GM12878 (cell line): ENCODE measurements at regions not wholly inside any gene's neighbourhood (a gene's known extent, or its start where the extent isn't known, plus 50 kb on each side); places are given as distances from the start of the nearest gene placed in this dataset.

Source experiments
- ATAC-seq: fragments of 200-7000 bp; cut with Tn5 transposase; 3 replicates; pipeline ENCODE4 v1.9.1; 2020; ENCODE audit warnings: mild to moderate bottlenecking, moderate library complexity
- BruUV-seq: library from RNA; stranded (reverse); fragments of 400-500 nt; replicated peaks from 2 replicates; lab custom pipeline; 2021; lab: Mats Ljungman, UMichigan
- CTCF ChIA-PET: fragments of 300-600 bp; sonication (Branson Sonifier 250); formaldehyde crosslinking; extraction: SDS; loops from one replicate; lab custom pipeline; 2021; ENCODE audit warnings: inconsistent platforms; lab: Yijun Ruan, JAX
- POLR2A ChIA-PET: fragments of 350-600 bp; formaldehyde crosslinking; extraction: SDS; loops from one replicate; lab custom pipeline; 2021; ENCODE audit warnings: inconsistent platforms; lab: Charles Lee
- RAD21 ChIA-PET: fragments of 300-600 bp; sonication (Branson Sonifier 250); formaldehyde crosslinking; loops from one replicate; lab custom pipeline; 2023; ENCODE audit warnings: antibody characterized with exemption; ENCODE audit not compliant: unreplicated experiment; lab: Charles Lee
- SMC1A ChIA-PET: fragments of 300-600 bp; sonication (Branson Sonifier 250); formaldehyde crosslinking; loops from one replicate; lab custom pipeline; 2023; ENCODE audit not compliant: unreplicated experiment, uncharacterized antibody; lab: Charles Lee
- DNase-seq: peaks from one replicate; pipeline ENCODE4 v3.0.0-alpha.2; 2011; ENCODE audit warnings: low read depth, low spot score
- FAIRE-seq: peaks from 3 replicates; lab custom pipeline; 2011; peaks lifted over from hg19 to GRCh38; lab: Jason Lieb, UNC
- H2AFZ ChIP-seq: 2 replicates; pipeline ENCODE4 v1.6.0; 2011; ENCODE audit warnings: low read depth, low read length, control low read depth; ENCODE audit not compliant: control insufficient read depth
- H3K27ac ChIP-seq: 2 replicates; pipeline ENCODE4 v1.5.1; 2011; ENCODE audit warnings: control low read depth; ENCODE audit not compliant: control insufficient read depth, insufficient read depth
- H3K27me3 ChIP-seq, 2 experiments: replicated peaks in 1 of 2; 2 replicates each; pipeline versions ENCODE4 v1.6.0 to v1.6.1; 2011; ENCODE audit warnings: low read length in 1 of 2; ENCODE audit not compliant: control insufficient read depth in 2 of 2, insufficient read depth in 2 of 2
- H3K36me3 ChIP-seq, 2 experiments: 2 replicates each; pipeline ENCODE4 v1.5.1; 2011; ENCODE audit warnings: low read length in 1 of 2; ENCODE audit not compliant: control insufficient read depth in 2 of 2, insufficient read depth in 2 of 2
- H3K4me1 ChIP-seq: 2 replicates; pipeline ENCODE4 v1.6.1; 2011; ENCODE audit warnings: mild to moderate bottlenecking, low read length, moderate library complexity, mixed read lengths; ENCODE audit not compliant: control insufficient read depth, insufficient read depth
- H3K4me2 ChIP-seq: 2 replicates; pipeline ENCODE4 v1.6.0; 2011; ENCODE audit warnings: control low read depth; ENCODE audit not compliant: control insufficient read depth, insufficient read depth
- H3K4me3 ChIP-seq: fragments of 200-600 bp; sonication (generic); 2 replicates; pipeline ENCODE4 v1.5.1; 2016
- H3K79me2 ChIP-seq: 2 replicates; pipeline ENCODE4 v1.6.0; 2011; ENCODE audit warnings: low read length; ENCODE audit not compliant: control insufficient read depth, insufficient read depth
- H3K9ac ChIP-seq: 2 replicates; pipeline ENCODE4 v1.8.0; 2011; ENCODE audit warnings: low read length, control low read depth, mixed read lengths; ENCODE audit not compliant: control insufficient read depth, insufficient read depth
- H3K9me3 ChIP-seq: replicated peaks from 3 replicates; pipeline ENCODE4 v1.5.1; 2011; ENCODE audit warnings: mild to moderate bottlenecking, low read length; ENCODE audit not compliant: control insufficient read depth, insufficient read depth
- H4K20me1 ChIP-seq: 2 replicates; pipeline ENCODE4 v1.6.0; 2011; ENCODE audit not compliant: control insufficient read depth, insufficient read depth
- BRCA1 ChIP-seq: IDR thresholded peaks from 2 replicates; pipeline ENCODE4 v1.6.1; 2011; ENCODE audit warnings: low read depth, low read length, improper control_type of control experiment
- CBFB ChIP-seq: IDR thresholded peaks from 2 replicates; pipeline ENCODE4 v1.6.1; 2016; ENCODE audit warnings: antibody characterized with exemption, low read depth
- CHD1 ChIP-seq: IDR thresholded peaks from 2 replicates; pipeline ENCODE4 v1.6.1; 2012; ENCODE audit warnings: low read depth, low read length, improper control_type of control experiment
- ESRRA ChIP-seq: IDR thresholded peaks from 2 replicates; pipeline ENCODE4 v1.6.1; 2012; ENCODE audit warnings: mild to moderate bottlenecking, low read length, improper control_type of control experiment
- EZH2 ChIP-seq: IDR thresholded peaks from 2 replicates; pipeline ENCODE4 v1.6.1; 2012; ENCODE audit warnings: low read depth, mild to moderate bottlenecking, control low read depth, inconsistent platforms, low read length, borderline replicate concordance; ENCODE audit not compliant: control insufficient read depth
- FOS ChIP-seq: IDR thresholded peaks from 3 replicates; pipeline ENCODE4 v1.6.1; 2011; ENCODE audit warnings: borderline replicate concordance; ENCODE audit not compliant: insufficient read length; ENCODE audit errors: extremely low read depth
- HCFC1 ChIP-seq: fragments of 150-350 bp; IDR thresholded peaks from 2 replicates; pipeline ENCODE4 v1.6.1; 2014; ENCODE audit warnings: low read length
- NFYB ChIP-seq: IDR thresholded peaks from 2 replicates; pipeline ENCODE4 v1.6.1; 2011; ENCODE audit warnings: low read depth, mild to moderate bottlenecking, low read length, improper control_type of control experiment, moderate library complexity; ENCODE audit not compliant: insufficient read depth
- POLR2AphosphoS5 ChIP-seq: IDR thresholded peaks from 2 replicates; pipeline ENCODE4 v1.6.1; 2011; ENCODE audit warnings: mild to moderate bottlenecking, low read length, inconsistent platforms
- RAD21 ChIP-seq: IDR thresholded peaks from 2 replicates; pipeline ENCODE4 v1.6.1; 2011; ENCODE audit warnings: mild to moderate bottlenecking, low read depth, low read length, moderate library complexity; ENCODE audit not compliant: insufficient read depth
- RELB ChIP-seq: fragments of 450-650 bp; IDR thresholded peaks from 2 replicates; pipeline ENCODE4 v1.6.1; 2017; ENCODE audit warnings: low read depth, mild to moderate bottlenecking, moderate library complexity
- SIX5 ChIP-seq: IDR thresholded peaks from 2 replicates; pipeline ENCODE4 v1.6.1; 2011; ENCODE audit warnings: mild to moderate bottlenecking, low read depth, low read length, moderate library complexity; ENCODE audit not compliant: severe bottlenecking
- TAF1 ChIP-seq: IDR thresholded peaks from 2 replicates; pipeline ENCODE4 v1.6.1; 2011; ENCODE audit warnings: mild to moderate bottlenecking, low read depth, low read length, borderline replicate concordance
- ZNF207 ChIP-seq: fragments of 450-650 bp; IDR thresholded peaks from 2 replicates; pipeline ENCODE4 v1.6.1; 2014; ENCODE audit warnings: antibody characterized with exemption, mild to moderate bottlenecking, borderline replicate concordance
- ZNF384 ChIP-seq: IDR thresholded peaks from 2 replicates; pipeline ENCODE4 v1.6.1; 2012; ENCODE audit warnings: low read depth, mild to moderate bottlenecking, low read length, improper control_type of control experiment, borderline replicate concordance
- ZSCAN29 ChIP-seq: fragments of 450-650 bp; IDR thresholded peaks from 2 replicates; pipeline ENCODE4 v1.6.1; 2017; ENCODE audit warnings: mild to moderate bottlenecking, moderate library complexity
- WGBS: methylation state at CpG from one replicate; pipeline ENCODE4 v1.1.6; 2016; ENCODE audit warnings: low lambda C conversion rate; ENCODE audit not compliant: insufficient replicate concordance, insufficient coverage; ENCODE audit errors: missing lambda C conversion rate; 5-methylcytosine and 5-hydroxymethylcytosine counted together
- in situ Hi-C: fragments of 300-500 bp; cut with MboI; formaldehyde crosslinking; loops from 9 replicates; pipeline ENCODE4 v1.14.3; 2018; ENCODE audit warnings: mixed read lengths
- intact Hi-C: fragments of 100-400 bp; cut with micrococcal nuclease; formaldehyde crosslinking; loops from one replicate; pipeline ENCODE4 v1.14.2; 2022; ENCODE audit not compliant: unreplicated experiment
- TF ChIP-seq, protein P1 (sequence below): IDR thresholded peaks from 2 replicates; pipeline ENCODE4 v1.6.1; 2012; ENCODE audit warnings: low read depth, low read length, improper control_type of control experiment
- TF ChIP-seq, protein P2 (sequence below), 3 experiments: IDR thresholded peaks in 2 of 3; conservative IDR thresholded peaks in 1 of 3; 2 replicates each; pipeline ENCODE4 v1.5.1; 2011; ENCODE audit warnings: low read depth in 3 of 3, low read length in 3 of 3, mild to moderate bottlenecking in 3 of 3, control low read depth in 2 of 3, moderate library complexity in 2 of 3, inconsistent platforms in 1 of 3, mixed read lengths in 1 of 3; ENCODE audit not compliant: control insufficient read depth in 2 of 3, insufficient read depth in 1 of 3; ENCODE audit errors: extremely low read depth in 1 of 3

DNA sequence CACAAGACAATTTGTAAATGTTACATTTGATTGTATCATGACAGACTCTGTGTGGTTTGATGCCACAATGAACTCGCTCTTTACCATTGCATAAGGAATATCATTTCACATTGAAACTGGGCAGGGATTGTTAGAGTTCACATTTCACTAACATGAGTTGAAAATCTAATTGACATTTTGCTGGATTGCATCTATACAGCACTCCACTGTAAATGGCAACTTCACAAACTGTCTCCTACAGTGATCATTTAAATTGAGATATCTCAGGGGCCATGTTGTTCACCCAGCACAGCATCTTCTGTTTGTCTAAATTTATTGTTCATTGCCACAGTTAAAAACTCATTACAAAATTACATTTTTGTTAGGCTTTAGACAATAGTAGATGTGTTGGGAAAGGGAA, 499.4 kb downstream of the GBE1 start:
- no peak for DNase-seq
- H3K27ac ChIP-seq, result no peak overlapping the region
- H3K79me2 ChIP-seq, result no peaks in the 10 kb centered on the region
- H3K4me3 ChIP-seq, result no peak overlapping the region
- H3K9me3 ChIP-seq, result no peaks in the 10 kb centered on the region
- H2AFZ ChIP-seq, result no peak overlapping the region
- ChIA-PET RAD21 (no interaction called here), CTCF (no interaction called here), POLR2A (no interaction called here), SMC1A (no interaction called here)
- H4K20me1 ChIP-seq, result no peaks in the 10 kb centered on the region
- no TSS peak for BruUV-seq
- TF ChIP-seq POLR2AphosphoS5 (no peak), ZNF384 (no peak), TAF1 (no peak), CHD1 (no peak), ZNF207 (no peak), HCFC1 (no peak), FOS (no peak), SIX5 (no peak), CBFB (no peak), ESRRA (no peak), NFYB (no peak), EZH2 (no peak), BRCA1 (no peak), ZSCAN29 (no peak), RAD21 (no peak), RELB (no peak)
- TF ChIP-seq, protein P1, sequence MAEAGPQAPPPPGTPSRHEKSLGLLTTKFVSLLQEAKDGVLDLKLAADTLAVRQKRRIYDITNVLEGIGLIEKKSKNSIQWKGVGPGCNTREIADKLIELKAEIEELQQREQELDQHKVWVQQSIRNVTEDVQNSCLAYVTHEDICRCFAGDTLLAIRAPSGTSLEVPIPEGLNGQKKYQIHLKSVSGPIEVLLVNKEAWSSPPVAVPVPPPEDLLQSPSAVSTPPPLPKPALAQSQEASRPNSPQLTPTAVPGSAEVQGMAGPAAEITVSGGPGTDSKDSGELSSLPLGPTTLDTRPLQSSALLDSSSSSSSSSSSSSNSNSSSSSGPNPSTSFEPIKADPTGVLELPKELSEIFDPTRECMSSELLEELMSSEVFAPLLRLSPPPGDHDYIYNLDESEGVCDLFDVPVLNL, result no peak
- TF ChIP-seq, protein P2, sequence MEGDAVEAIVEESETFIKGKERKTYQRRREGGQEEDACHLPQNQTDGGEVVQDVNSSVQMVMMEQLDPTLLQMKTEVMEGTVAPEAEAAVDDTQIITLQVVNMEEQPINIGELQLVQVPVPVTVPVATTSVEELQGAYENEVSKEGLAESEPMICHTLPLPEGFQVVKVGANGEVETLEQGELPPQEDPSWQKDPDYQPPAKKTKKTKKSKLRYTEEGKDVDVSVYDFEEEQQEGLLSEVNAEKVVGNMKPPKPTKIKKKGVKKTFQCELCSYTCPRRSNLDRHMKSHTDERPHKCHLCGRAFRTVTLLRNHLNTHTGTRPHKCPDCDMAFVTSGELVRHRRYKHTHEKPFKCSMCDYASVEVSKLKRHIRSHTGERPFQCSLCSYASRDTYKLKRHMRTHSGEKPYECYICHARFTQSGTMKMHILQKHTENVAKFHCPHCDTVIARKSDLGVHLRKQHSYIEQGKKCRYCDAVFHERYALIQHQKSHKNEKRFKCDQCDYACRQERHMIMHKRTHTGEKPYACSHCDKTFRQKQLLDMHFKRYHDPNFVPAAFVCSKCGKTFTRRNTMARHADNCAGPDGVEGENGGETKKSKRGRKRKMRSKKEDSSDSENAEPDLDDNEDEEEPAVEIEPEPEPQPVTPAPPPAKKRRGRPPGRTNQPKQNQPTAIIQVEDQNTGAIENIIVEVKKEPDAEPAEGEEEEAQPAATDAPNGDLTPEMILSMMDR (IDR thresholded peaks at IDR 0.05 in 2 of 3, conservative IDR thresholded peaks at IDR 0.05 in 1 of 3; ENCODE audit: control insufficient read depth in 2 of 3, extremely low read depth in 1 of 3, insufficient read depth in 1 of 3, low read depth in 3 of 3, low read length in 3 of 3), result no peak
- intact Hi-C loops, result no loop called here
- H3K4me2 ChIP-seq, result no peak overlapping the region
- in situ Hi-C loops, result no loop called here
- no peak for FAIRE-seq
- WGBS, result 7% methylated on average over 1 of the region's 1 CpG
- H3K9ac ChIP-seq, result no peak overlapping the region
- H3K36me3 ChIP-seq, result no peaks in the 10 kb centered on the region
- no peak for ATAC-seq
- H3K4me1 ChIP-seq, result no peaks in the 10 kb centered on the region
- H3K27me3 ChIP-seq, result no peaks in the 10 kb centered on the region
